ENCODE measurements at regions not wholly inside any gene's neighbourhood (a gene's known extent, or its start where the extent isn't known, plus 50 kb on each side); places are given as distances from the start of the nearest gene placed in this dataset.
A peak's percentile ranks its signal among the peaks of the same experiment; 100 is the strongest.

GRCh38 chr2:74078466-74078865 is 69.2 kb downstream of the BOLA3 start:
- Mint-ChIP-seq H3K4me3 (ENCODE audit: unreplicated experiment) (no peak overlapping the region), H3K9me3 (ENCODE audit: unreplicated experiment) (no peaks in the 10 kb centered on the region), H3K27ac (ENCODE audit: unreplicated experiment) (peak overlapping the region; percentile 13), H3K36me3 (ENCODE audit: low read depth, unreplicated experiment) (peaks cover 34% of the 10 kb centered on the region), H3K4me1 (ENCODE audit: unreplicated experiment) (no peaks in the 10 kb centered on the region), H3K27me3 (ENCODE audit: unreplicated experiment) (peaks cover 4% of the 10 kb centered on the region)
- no peak for TF ChIP-seq CTCF (IDR thresholded peaks at IDR 0.05; ENCODE audit: unreplicated experiment)
- no peak for DNase-seq (ENCODE audit: low spot score)

- H3K27me3 Mint-ChIP-seq (ENCODE audit: unreplicated experiment) = peaks cover 6% of the 10 kb centered on the region
- no peaks in the 10 kb centered on the region for H3K4me1 Mint-ChIP-seq (ENCODE audit: unreplicated experiment)
- no peak overlapping the region for H3K4me3 Mint-ChIP-seq (ENCODE audit: unreplicated experiment)
- TF ChIP-seq CTCF (IDR thresholded peaks at IDR 0.05; ENCODE audit: unreplicated experiment) = no peak
- no peaks in the 10 kb centered on the region for H3K9me3 Mint-ChIP-seq (ENCODE audit: unreplicated experiment)
- DNase-seq (ENCODE audit: low spot score) = no peak
- H3K36me3 Mint-ChIP-seq (ENCODE audit: low read depth, unreplicated experiment) = peaks cover 41% of the 10 kb centered on the region
- no peak overlapping the region for H3K27ac Mint-ChIP-seq (ENCODE audit: unreplicated experiment)
Measured at GRCh38 chr2:74079522-74080341, 68.0 kb downstream of the BOLA3 start.

- no peak overlapping the region for H3K4me3 Mint-ChIP-seq (ENCODE audit: unreplicated experiment)
- no peak for DNase-seq (ENCODE audit: low spot score)
- peaks cover 41% of the 10 kb centered on the region for H3K36me3 Mint-ChIP-seq (ENCODE audit: low read depth, unreplicated experiment)
- H3K27ac Mint-ChIP-seq (ENCODE audit: unreplicated experiment) = peak overlapping the region; percentile 50
- no peaks in the 10 kb centered on the region for H3K4me1 Mint-ChIP-seq (ENCODE audit: unreplicated experiment)
- no peaks in the 10 kb centered on the region for H3K9me3 Mint-ChIP-seq (ENCODE audit: unreplicated experiment)
- no peak for TF ChIP-seq CTCF (IDR thresholded peaks at IDR 0.05; ENCODE audit: unreplicated experiment)
- H3K27me3 Mint-ChIP-seq (ENCODE audit: unreplicated experiment) = peaks cover 7% of the 10 kb centered on the region
Measured at GRCh38 chr2:74080346-74080745, 67.4 kb downstream of the BOLA3 start.

GRCh38 chr2:74081030-74081762 is 66.5 kb downstream of the BOLA3 start:
- no peak for TF ChIP-seq CTCF (IDR thresholded peaks at IDR 0.05; ENCODE audit: unreplicated experiment)
- DNase-seq (ENCODE audit: low spot score) = no peak
- Mint-ChIP-seq H3K27ac (ENCODE audit: unreplicated experiment) (no peak overlapping the region), H3K4me1 (ENCODE audit: unreplicated experiment) (no peaks in the 10 kb centered on the region), H3K9me3 (ENCODE audit: unreplicated experiment) (no peaks in the 10 kb centered on the region), H3K36me3 (ENCODE audit: low read depth, unreplicated experiment) (peaks cover 32% of the 10 kb centered on the region), H3K27me3 (ENCODE audit: unreplicated experiment) (peaks cover 9% of the 10 kb centered on the region), H3K4me3 (ENCODE audit: unreplicated experiment) (no peak overlapping the region)

- Mint-ChIP-seq H3K36me3 (ENCODE audit: low read depth, unreplicated experiment) (peaks cover 28% of the 10 kb centered on the region), H3K27ac (ENCODE audit: unreplicated experiment) (no peak overlapping the region), H3K27me3 (ENCODE audit: unreplicated experiment) (peaks cover 7% of the 10 kb centered on the region), H3K9me3 (ENCODE audit: unreplicated experiment) (no peaks in the 10 kb centered on the region), H3K4me3 (ENCODE audit: unreplicated experiment) (no peak overlapping the region), H3K4me1 (ENCODE audit: unreplicated experiment) (no peaks in the 10 kb centered on the region)
- TF ChIP-seq CTCF (IDR thresholded peaks at IDR 0.05; ENCODE audit: unreplicated experiment) = no peak
- DNase-seq (ENCODE audit: low spot score) = no peak
Measured at GRCh38 chr2:74081763-74082110, 66.0 kb downstream of the BOLA3 start.
